HG03196 (cell line): ENCODE measurements at regions not wholly inside any gene's neighbourhood (a gene's known extent, or its start where the extent isn't known, plus 50 kb on each side); places are given as distances from the start of the nearest gene placed in this dataset.
"Not testable (repeated sequence)": the region's sequence is repeated elsewhere in the genome, so short reads cannot be mapped to it uniquely, and the experiment has no call there.

Source experiments
- ATAC-seq: cut with Tn5 transposase; IDR thresholded peaks from one replicate; pipeline ENCODE4 v1.9.1; 2021; ENCODE audit not compliant: unreplicated experiment

DNA sequence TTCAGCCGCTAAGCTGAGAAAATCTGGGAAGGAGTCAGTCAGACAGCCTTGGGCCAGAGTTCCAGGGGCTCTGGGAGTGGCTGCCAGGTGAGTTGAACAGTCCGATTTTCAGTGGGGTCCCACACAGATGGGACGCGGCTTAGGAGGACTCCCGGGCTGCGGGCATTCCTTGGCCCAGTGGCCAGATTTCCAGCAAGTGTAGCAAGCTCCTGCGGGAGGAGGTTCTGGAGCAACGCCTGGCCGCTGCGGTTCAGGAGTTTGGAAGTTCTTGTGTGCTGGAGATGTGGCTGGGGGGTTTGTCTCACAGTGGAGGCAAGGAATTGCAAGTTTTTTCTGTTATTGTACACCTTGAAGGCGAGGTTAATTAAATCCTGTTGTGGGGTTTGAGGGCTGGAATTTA lies 1020.1 kb upstream of the MANEA start:
- not testable (repeated sequence) for ATAC-seq

DNA sequence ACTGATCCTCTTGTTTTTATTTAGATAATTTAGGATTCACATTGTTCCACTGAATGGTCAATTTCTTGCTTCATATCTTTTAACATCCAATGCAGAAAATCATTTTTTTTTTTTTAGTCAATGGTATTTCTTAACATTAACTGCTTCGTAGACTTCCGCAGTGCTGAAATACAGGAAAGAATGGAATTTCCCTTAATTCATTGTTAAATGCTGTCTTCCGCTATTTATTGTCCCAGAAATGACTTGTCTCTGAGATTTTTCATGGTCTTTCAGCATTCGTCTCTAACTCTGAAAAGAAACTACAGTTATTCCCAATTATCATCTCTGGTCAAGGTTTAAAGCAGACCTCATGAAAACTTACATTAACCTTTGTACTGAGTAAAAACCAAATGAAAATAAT lies 1029.1 kb upstream of the MANEA start:
- ATAC-seq: no peak

DNA sequence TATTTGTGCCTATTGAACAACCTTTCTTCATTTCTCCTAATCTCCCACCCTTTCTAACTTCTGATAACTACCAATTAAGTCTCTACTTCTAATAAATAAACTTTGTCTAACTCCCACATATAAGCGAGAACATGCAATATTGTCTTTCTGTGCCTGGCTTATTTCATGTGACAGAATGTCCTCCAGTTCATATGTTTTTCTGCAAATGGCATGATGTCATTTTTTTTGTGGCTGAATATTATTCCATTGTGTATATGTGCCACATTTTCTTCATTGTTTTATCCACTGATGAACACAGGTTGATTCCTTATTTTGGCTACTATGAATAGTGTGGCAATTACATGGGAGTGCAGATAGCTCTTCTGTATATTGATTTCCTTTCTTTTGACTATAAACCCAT lies 1041.5 kb upstream of the MANEA start:
- ATAC-seq: no peak

DNA sequence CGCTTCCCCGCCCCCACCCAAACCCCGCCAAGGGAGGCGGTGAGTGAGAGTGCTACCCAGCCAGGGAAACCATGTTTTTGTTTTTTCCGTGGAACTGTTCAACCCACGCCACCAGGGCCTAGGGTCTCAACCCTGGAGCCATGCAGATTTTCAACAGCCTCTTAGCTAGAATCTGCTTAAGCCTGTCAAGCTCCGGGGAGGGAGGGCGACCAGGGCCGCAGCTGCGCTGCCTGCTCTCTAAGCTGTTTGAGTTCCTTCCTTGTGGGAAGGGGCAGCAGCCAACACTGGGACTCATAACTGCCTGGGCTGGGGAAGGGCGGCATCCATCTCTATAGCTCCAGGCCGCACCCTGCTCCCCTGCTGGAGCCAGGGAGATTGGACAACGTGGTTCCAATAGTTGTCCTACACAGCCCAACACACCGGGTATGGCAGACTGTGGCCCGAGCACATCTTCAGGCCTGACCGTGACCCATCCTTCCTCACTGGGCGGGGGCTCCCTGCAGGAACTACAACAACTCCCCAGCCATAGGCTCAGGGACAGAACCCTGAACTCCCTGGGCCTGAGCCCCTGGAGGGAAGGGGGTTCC lies 1065.7 kb upstream of the MANEA start:
- no peak for ATAC-seq

DNA sequence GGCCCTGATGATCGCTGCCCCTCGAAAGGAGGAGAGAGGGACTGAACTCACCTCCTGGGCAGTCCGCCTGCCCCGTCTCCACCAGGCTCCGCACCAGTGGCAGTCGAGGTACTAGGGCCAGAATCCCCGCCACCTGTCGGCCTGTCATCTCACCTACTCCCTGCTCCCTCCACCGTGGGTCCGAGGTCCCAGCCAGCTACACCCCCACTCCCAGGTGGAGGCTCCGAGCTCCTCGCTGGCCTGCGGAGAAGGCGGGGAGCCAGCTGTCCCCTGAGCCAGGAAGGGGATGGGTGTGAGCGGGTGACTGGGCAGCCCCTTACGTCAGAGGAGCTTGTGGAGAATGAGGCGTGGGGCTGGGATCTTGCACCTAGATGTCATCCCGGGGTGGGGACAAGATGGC lies 1066.5 kb upstream of the MANEA start:
- no peak for ATAC-seq

DNA sequence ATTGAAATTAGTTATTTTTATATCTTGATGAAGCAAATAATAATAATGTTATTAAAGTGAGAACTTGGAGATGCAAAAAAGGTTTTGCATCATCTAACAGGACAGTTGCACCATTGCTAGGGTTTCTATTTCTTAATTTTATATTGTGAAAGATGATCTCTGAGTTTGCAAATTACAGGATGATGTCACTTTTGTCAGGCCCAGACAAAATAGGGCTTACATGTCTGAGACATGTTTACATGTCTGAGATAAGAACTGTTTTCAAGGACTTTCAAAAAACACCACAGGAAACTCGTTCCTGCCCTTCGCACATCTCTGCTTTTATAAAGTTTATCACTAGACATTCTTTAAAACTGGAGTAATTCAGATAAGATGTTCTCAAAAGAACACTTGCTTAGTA lies 1075.8 kb upstream of the MANEA start:
- ATAC-seq: no peak

DNA sequence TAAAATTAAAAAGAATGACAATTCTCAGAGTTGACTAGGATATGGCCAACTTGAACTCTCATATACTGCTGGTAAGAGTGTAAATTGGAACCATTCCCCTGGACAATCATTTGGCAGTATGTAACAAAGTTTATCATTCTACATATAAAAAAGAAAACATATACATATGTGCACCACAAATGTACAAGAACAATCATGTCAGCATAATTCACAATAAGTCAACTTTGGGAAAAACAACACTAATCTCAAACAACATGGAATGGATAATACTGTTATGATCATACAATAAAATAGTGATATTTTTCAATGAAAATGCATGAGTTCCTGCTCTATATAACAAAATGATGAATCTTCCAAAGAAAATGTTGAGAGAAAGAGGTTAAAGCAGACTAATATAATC lies 1078.7 kb upstream of the EPHA7 start:
- ATAC-seq: no peak

DNA sequence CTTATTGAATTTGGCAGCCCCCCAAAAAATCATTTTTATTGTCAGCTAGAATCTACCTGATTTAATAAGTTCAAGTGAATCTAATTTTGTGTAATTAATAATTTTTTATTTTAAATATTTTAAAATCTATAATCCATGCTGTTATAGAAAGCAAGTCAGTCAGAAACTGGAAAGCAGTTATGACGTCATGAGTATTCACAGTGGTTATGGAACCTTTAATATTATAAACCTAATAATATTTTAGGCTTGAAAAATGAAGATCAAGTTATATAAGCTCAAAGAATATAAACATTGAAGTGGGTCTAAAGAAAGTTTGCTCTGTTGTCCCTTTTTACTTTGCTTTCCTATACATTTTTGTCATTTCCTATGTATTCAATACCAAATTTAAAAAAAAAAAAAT lies 1075.1 kb upstream of the EPHA7 start:
- ATAC-seq: no peak

DNA sequence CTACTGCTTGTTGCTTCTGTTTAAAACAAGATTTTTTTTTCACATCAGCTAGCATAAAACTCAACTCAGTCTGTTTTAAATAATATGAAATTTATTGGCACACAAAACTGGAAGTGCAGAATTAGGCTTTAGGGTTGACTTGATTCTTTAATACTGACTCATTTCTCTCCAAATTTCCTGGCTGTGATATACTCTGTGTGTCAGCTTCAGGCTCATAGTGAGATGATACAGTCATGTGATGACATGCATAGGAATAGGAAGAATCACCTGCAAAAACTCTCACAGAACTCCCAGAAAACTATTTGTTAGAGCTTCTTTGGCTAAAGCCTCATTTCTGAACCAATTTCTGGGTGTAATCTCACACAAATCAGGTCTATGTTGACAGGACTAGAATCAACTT lies 1068.0 kb upstream of the EPHA7 start:
- ATAC-seq: no peak

DNA sequence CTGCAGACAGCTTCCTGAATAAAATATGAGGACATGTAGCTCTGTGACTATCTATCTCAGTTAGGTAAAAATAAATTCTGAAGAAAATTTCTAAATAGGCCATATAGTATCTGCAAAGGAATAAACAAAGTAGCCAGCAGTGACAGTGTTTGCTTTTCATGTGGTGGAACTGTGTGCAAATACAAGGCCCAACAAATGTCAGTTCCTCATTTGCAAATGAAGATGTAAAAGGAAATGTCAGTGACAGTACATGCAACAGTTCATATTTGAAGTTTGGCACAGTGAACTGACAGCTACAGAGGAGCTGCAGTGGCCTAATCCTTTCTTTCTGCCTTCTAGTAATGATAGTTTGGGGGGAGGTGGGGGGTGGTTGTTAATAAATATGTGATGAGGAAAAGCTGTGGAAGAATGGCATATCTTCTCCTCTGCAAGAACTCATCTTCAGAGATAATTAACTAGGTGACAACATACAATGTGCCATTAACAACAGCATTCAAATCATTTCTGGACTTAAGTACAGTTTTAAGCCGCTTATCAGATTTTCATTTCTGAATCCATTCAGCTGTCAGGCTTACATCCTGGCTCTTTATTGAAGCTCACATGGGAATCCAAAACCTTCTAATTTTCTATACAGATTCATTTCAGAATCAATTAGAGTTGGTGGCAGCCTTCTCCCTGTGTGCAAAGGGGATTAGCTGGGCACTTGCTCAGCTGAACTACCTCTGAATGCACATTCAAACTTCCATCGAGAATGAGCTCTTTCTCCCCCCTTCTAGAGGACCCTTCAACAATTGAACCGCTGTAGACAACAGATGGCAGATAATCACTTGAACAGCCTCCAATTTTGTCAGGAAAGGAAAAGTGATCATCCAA lies 1059.0 kb upstream of the EPHA7 start:
- no peak for ATAC-seq

DNA sequence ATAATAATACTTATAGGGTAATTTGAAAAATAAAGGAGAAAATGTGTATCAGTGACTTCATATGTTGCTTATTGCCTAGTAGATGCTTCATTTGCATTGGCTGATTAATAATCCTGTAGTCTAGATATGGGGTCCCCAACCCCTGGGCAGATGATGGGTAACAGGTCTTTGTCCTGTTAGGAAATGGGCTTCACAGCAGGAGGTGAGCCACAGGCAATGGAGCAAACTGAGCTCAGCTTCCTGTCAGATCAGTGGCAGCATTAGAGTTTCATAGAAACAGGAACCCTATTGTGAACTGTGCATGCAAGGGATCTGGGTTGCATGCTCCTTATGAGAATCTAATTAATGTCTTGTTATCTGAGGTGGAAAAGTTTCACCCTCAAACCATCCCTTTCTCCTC lies 1049.5 kb upstream of the EPHA7 start:
- ATAC-seq: no peak

DNA sequence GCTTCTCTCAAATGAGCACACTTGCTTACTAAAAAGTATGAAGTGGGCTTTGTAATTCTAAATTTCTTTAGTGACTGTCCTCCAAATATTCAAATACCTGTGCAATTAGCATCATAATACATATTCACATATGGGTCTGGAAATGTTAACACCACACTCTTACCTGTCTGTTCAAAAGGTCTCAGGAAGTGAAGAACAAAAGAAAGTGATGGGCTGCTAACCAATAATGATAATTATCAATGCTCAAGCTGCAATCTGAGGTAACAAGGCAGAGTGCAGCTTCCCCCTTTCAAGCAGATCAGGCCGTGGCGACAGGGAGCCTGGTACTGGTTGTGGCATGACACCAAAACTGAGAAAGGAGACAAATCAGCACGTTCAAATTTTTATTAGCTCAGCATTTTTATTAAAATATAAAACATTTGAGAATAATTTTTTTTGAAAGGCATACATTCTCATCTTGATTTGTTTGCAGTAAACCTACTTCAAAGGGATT lies 1044.7 kb upstream of the EPHA7 start:
- no peak for ATAC-seq

DNA sequence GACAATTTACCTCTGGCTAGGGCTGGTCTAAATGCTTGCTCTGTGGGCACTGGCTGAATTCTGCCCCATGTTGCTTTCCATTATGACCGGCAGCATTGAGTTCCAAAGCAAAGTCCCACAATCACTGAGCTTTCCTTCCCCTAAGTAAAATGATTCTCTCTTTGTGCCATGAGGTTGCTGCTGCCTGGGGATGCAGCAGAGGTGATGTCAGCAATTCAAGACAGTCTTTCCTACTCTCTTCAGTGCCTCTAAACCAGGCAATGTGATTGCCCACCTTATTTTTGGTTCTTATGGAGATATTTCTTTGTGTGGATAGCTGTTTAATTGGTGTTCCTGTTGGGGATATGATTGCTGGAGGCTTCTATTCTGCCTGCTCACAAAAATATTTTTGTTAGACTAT lies 1043.9 kb upstream of the EPHA7 start:
- no peak for ATAC-seq

DNA sequence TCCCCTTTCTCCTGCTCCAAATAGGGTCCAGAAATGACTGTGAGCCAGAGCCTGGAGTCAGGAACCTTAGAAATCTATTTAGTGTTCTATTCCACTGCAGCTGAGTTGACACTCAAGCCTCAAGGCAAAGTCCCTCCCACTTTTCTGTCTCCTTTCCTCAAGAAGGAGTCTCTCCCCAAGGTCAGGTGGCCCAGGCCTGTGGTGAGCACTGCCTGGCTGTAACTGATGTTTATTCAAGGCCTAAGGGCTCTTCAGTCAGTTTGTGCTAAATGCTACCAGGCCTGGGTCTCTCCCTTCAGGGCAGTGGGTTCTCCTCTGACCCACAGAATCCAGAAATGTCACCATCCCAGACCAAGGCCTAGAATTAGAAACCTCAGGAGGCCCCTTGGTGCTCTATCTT lies 1042.9 kb upstream of the EPHA7 start:
- no peak for ATAC-seq

DNA sequence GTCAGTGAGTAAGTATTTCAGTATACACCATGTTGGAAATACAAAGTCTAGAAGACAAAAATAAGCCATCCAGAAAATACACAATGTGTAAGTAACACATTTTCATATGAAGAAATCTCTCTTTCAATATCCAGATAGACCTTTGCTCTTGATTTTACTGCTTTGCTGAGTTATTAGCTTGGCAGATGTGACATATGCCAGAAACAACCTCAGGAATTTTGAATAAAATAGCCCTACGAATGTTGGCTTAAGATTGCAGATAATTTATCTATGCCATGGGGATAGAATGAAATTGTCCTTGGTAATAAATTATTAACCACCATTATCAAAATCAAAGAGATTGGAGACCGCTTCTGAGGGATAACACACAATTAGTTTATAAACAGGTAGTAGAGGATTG lies 1036.9 kb upstream of the EPHA7 start:
- no peak for ATAC-seq

DNA sequence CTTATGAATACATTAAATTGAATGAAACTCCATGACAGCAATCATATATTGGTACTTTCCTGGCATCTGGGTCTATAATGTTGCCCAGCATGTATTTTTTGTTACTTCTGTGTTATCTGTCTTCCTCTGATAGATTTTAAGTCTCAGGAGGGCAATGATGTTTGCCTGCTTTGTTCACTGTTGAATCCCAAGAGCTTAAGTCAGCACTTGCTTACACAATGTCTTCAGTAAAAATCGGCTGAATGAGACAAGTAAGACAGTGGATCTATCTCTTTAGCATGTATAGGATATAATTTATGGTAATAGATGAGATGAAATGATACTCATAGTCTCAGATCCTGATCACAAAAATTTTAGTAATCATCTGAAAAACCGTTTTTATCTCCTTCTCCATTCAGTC lies 1034.9 kb upstream of the EPHA7 start:
- no peak for ATAC-seq

DNA sequence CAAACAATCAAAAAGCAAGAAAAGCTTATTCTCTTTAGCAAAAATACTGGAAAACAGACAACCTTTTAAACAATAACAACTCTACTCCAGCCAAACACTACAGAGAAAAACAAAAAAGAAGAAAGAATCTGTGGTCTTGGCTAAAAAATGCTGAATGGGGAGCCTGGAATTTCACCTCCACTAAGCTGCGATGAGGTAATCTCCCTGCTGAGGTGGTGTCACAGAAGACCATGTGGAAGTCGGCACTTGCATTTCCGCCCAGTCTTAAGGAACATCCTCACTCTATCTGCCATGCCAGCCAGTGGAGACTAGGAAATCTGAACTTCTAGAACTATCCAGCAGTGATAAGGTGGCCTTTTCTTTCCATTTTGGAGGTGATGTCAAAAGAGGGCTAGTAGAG lies 1026.8 kb upstream of the EPHA7 start:
- ATAC-seq: no peak

DNA sequence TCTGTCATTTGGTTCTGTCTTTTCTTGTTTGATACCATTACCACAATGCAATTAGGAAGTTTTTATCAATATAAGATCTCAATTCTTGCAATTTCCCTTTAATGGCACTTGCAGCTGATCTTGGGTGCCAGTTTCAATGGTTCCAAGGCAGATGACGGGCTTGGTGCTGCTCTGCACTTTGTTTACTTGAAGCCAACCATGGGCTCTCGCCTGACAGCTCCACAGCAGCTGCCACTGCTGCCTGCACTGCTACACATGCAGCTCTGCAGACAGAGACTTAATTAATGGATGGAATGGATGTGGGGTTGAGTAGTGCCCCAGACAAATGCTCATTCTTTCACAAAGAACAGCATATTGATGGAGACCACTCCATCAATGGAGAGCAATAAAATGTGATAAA lies 1024.3 kb upstream of the EPHA7 start:
- ATAC-seq: no peak

DNA sequence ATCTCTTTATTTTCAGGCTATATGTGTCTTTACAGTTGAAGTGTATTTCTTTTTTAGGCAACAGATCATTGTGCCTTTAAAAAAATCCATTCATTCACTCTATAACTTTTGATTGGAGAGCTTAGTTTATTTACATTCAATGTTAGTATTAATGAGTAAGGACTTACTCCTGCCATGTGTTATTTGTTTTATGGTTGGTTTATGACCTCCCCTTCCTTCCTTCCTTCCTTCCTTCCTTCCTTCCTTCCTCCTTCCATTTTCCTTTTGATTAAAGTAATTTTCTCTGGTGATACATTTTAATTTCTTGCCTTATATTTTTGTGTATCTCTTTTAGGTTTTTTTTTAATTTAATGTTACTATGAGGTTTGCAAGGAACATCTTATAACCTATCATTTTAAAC lies 1005.3 kb upstream of the EPHA7 start:
- ATAC-seq: no peak

DNA sequence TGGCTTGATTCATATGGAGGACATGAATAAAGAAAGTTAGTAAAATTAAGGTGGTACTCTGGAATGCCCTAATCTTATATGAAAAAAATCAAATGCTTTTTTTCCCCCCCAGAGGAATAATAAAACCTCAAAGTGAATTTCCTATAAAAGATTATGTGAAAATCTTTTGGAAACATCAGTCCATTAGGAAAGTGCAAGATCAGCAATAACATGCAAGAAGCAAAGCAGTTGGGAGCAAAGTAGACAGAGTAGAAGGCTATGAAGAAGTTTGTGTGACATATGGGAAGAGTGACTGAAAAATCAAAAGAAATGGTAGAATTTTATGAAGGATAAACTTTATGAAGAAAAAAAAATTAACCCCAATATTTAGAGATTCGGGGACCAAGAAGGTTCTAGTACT lies 998.0 kb upstream of the EPHA7 start:
- no peak for ATAC-seq

DNA sequence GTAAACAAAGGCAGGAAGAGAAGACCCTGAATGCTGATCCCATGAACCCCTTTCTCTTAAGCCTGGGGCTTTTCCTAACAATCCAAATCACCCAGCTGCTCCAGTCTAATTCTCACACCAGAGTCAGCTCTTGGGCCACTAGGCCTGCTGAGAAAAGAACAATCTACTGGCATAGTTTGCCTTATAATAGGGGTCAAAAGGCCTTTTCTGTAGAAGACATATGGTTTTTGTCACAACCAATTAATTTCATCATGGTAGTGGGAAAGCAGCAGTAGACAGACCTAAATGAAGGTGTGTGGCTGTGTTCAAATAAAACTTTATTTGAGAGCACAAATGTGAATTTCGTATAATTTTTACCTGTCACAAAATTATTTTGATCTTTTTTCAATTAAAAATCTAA lies 994.7 kb upstream of the EPHA7 start:
- ATAC-seq: no peak

DNA sequence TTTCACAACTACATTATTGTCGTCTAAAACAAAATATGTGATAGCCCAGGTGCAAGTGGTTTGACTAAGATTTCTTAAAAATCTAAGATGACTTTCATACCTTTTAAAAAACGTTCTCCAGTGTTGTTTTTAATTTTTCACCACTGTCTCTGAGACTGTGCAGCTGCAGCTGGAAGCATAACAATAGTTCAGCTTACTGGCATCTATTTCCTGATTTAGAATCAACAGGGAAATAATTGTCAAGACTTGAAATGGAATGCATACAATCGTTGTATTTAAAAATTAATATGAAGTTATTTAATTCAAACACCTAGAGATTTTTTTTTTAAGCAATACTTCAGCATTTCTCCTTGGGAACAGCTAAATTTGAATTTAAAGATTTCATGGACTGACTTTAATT lies 982.0 kb upstream of the EPHA7 start:
- ATAC-seq: no peak

DNA sequence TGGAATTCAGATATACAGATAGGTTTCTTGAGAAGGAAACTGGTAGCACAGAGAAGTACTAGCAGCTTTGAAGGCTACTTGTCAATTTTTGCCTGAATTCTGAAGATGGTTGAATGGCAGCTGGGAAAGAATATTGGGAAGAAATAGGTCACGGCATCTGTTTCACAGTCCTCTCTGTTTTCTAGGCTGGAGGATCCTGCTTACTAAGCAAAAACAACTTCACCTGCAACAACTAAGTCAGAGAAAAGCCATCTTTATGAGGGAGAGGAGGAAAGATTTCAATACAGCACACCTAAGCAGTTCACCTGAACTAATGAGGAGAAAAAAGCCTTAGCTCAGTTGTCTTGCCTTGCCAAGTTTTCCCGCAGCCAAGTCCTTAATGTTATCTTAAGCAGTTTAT lies 975.5 kb upstream of the EPHA7 start:
- ATAC-seq: no peak
